GM23338 (cell line): ENCODE measurements at regions not wholly inside any gene's neighbourhood (a gene's known extent, or its start where the extent isn't known, plus 50 kb on each side); places are given as distances from the start of the nearest gene placed in this dataset.

ENCODE experiments used
- ATAC-seq: fragments of 200-7000 bp; cut with Tn5 transposase; 3 replicates; pipeline ENCODE4 v1.9.1; 2020
- DNase-seq: peaks from one replicate; pipeline ENCODE4 v3.0.0-alpha.2; 2015; ENCODE audit warnings: low spot score
- H2AFZ ChIP-seq: fragments of 200-600 bp; sonication (generic); 2 replicates; pipeline ENCODE4 v1.8.0; 2016; ENCODE audit warnings: antibody characterized with exemption, mild to moderate bottlenecking, moderate library complexity
- H3F3A ChIP-seq: fragments of 200-600 bp; sonication (generic); replicated peaks from 2 replicates; pipeline ENCODE4 v1.8.0; 2017; ENCODE audit warnings: antibody characterized with exemption, mixed run types, low read depth
- H3K27ac ChIP-seq: fragments of 200-600 bp; sonication (generic); 2 replicates; pipeline ENCODE4 v1.6.1; 2016; ENCODE audit warnings: low read depth
- H3K27me3 ChIP-seq: fragments of 200-600 bp; sonication (generic); 2 replicates; pipeline ENCODE4 v1.8.0; 2016; ENCODE audit warnings: mild to moderate bottlenecking, mixed run types, moderate library complexity; ENCODE audit not compliant: insufficient read depth
- H3K36me3 ChIP-seq: fragments of 200-600 bp; sonication (generic); 2 replicates; pipeline ENCODE4 v1.8.0; 2016; ENCODE audit warnings: mild to moderate bottlenecking; ENCODE audit not compliant: insufficient read depth
- H3K4me1 ChIP-seq: fragments of 200-600 bp; sonication (generic); 2 replicates; pipeline ENCODE4 v1.8.0; 2016; ENCODE audit warnings: mild to moderate bottlenecking, moderate library complexity; ENCODE audit not compliant: insufficient read depth
- H3K4me2 ChIP-seq: fragments of 200-600 bp; sonication (generic); 2 replicates; pipeline ENCODE4 v1.7.1; 2017; ENCODE audit warnings: mixed run types
- H3K4me3 ChIP-seq: fragments of 200-600 bp; sonication (generic); 2 replicates; pipeline ENCODE4 v1.6.1; 2016; ENCODE audit warnings: mixed run types
- H3K79me2 ChIP-seq: fragments of 200-600 bp; sonication (generic); replicated peaks from 2 replicates; pipeline ENCODE4 v1.8.0; 2017; ENCODE audit warnings: mild to moderate bottlenecking; ENCODE audit not compliant: insufficient read depth
- H3K9me2 ChIP-seq: fragments of 200-600 bp; sonication (generic); 2 replicates; pipeline ENCODE4 v1.8.0; 2017; ENCODE audit not compliant: insufficient read depth
- H4K20me1 ChIP-seq: fragments of 200-600 bp; sonication (generic); replicated peaks from 2 replicates; pipeline ENCODE4 v1.8.0; 2017; ENCODE audit warnings: mild to moderate bottlenecking; ENCODE audit not compliant: insufficient read depth
- H3K27ac Mint-ChIP-seq: 2 replicates; pipeline ENCODE4 v1.8.0; 2020; ENCODE audit warnings: inconsistent platforms, mild to moderate bottlenecking, moderate library complexity, mixed read lengths
- H3K27me3 Mint-ChIP-seq: 3 replicates; pipeline ENCODE4 v1.8.0; 2022; ENCODE audit warnings: low read depth, mild to moderate bottlenecking, moderate library complexity, mixed read lengths, inconsistent platforms; ENCODE audit not compliant: insufficient read depth, poor library complexity
- H3K36me3 Mint-ChIP-seq: 3 replicates; pipeline ENCODE4 v1.8.0; 2021; ENCODE audit warnings: low read depth, mild to moderate bottlenecking, inconsistent platforms, moderate library complexity, mixed read lengths
- H3K4me1 Mint-ChIP-seq: 3 replicates; pipeline ENCODE4 v1.8.0; 2020; ENCODE audit warnings: mild to moderate bottlenecking, inconsistent platforms, mixed read lengths
- H3K4me3 Mint-ChIP-seq: 3 replicates; pipeline ENCODE4 v1.8.0; 2021; ENCODE audit warnings: moderate library complexity, mild to moderate bottlenecking, inconsistent platforms, mixed read lengths
- H3K9me3 Mint-ChIP-seq: 3 replicates; pipeline ENCODE4 v1.8.0; 2020; ENCODE audit warnings: moderate library complexity, mild to moderate bottlenecking, inconsistent platforms, mixed read lengths
- ETS1 ChIP-seq: IDR thresholded peaks from 2 replicates; pipeline ENCODE4 v1.6.1; 2016; ENCODE audit warnings: antibody characterized with exemption
- EZH2 ChIP-seq: fragments of 200-600 bp; sonication (generic); IDR thresholded peaks from one replicate; pipeline ENCODE4 v1.8.0; 2017; ENCODE audit warnings: antibody characterized with exemption, mild to moderate bottlenecking, low read depth; ENCODE audit not compliant: unreplicated experiment
- EZH2phosphoT487 ChIP-seq: fragments of 200-600 bp; sonication (generic); IDR thresholded peaks from one replicate; pipeline ENCODE4 v1.8.1; 2018; ENCODE audit warnings: antibody characterized with exemption; ENCODE audit not compliant: unreplicated experiment
- JUNB ChIP-seq: IDR thresholded peaks from one replicate; pipeline ENCODE4 v1.6.1; 2016; ENCODE audit warnings: antibody characterized with exemption; ENCODE audit not compliant: unreplicated experiment
- NANOG ChIP-seq: IDR thresholded peaks from 2 replicates; pipeline ENCODE4 v1.6.1; 2016; ENCODE audit warnings: antibody characterized with exemption, borderline replicate concordance
- REST ChIP-seq: IDR thresholded peaks from one replicate; pipeline ENCODE4 v1.6.1; 2018; ENCODE audit warnings: antibody characterized with exemption; ENCODE audit not compliant: unreplicated experiment
- ZNF114 ChIP-seq: fragments of 250-450 bp; sonication (Bioruptor Pico); IDR thresholded peaks from 2 replicates; pipeline ENCODE4 v1.5.0; 2020; ENCODE audit warnings: mild to moderate bottlenecking, moderate library complexity
- ZNF331 ChIP-seq: fragments of 250-450 bp; sonication (Bioruptor Pico); IDR thresholded peaks from 2 replicates; pipeline ENCODE4 v1.5.0; 2020; ENCODE audit warnings: low read depth, mild to moderate bottlenecking, moderate library complexity

GRCh38 chr5:89842531-89842930 is 567.0 kb downstream of the CETN3 start (continued):
- TF ChIP-seq NANOG = no peak
- TF ChIP-seq ZNF331 (CRISPR knock-in tag) = no peak
- no peak for TF ChIP-seq EZH2phosphoT487
- no peak for TF ChIP-seq EZH2
- TF ChIP-seq ZNF114 (CRISPR knock-in tag) = no peak
- TF ChIP-seq ETS1 = no peak

GRCh38 chr5:89840906-89841305 is 568.6 kb downstream of the CETN3 start:
- Histone ChIP-seq H3K27me3 (no peaks in the 10 kb centered on the region), H3K4me2 (no peak overlapping the region), H2AFZ (no peak overlapping the region), H3K27ac (no peak overlapping the region), H3F3A (no peaks in the 10 kb centered on the region), H3K36me3 (no peaks in the 10 kb centered on the region), H4K20me1 (no peaks in the 10 kb centered on the region), H3K9me2 (no peaks in the 10 kb centered on the region), H3K79me2 (no peaks in the 10 kb centered on the region), H3K4me1 (peaks cover 18% of the 10 kb centered on the region), H3K4me3 (no peak overlapping the region)
- H3K27ac Mint-ChIP-seq = no peak overlapping the region
- no peaks in the 10 kb centered on the region for H3K27me3 Mint-ChIP-seq
- H3K9me3 Mint-ChIP-seq = no peaks in the 10 kb centered on the region; the same call in 2 of the 3 replicates
- peaks cover 20% of the 10 kb centered on the region for H3K4me1 Mint-ChIP-seq
- no peak overlapping the region for H3K4me3 Mint-ChIP-seq
- ATAC-seq = no peak
- H3K36me3 Mint-ChIP-seq = no peaks in the 10 kb centered on the region
- DNase-seq = no peak
- no peak for TF ChIP-seq ETS1
- no peak for TF ChIP-seq EZH2
- no peak for TF ChIP-seq ZNF331 (CRISPR knock-in tag)
- no peak for TF ChIP-seq EZH2phosphoT487
- TF ChIP-seq JUNB = no peak
- TF ChIP-seq REST = no peak
